ENCODE measurements at regions not wholly inside any gene's neighbourhood (a gene's known extent, or its start where the extent isn't known, plus 50 kb on each side); places are given as distances from the start of the nearest gene placed in this dataset.

GRCh38 chr5:163033656-163034055, 403.7 kb upstream of the CCNG1 start:
- H3K4me3 ChIP-seq (ENCODE audit: low read length in 3 of 3): no peak overlapping the region
- no peaks in the 10 kb centered on the region for H3K9me3 ChIP-seq (ENCODE audit: control insufficient read depth in 2 of 3, insufficient read depth in 1 of 3, low read length in 3 of 3)
- H3K9ac ChIP-seq (ENCODE audit: low read length in 3 of 3): no peak overlapping the region
- no peak for TF ChIP-seq CTCF (IDR thresholded peaks at IDR 0.05; ENCODE audit: borderline replicate concordance, extremely low read depth, insufficient read depth)
- DNase-seq (no peak), FAIRE-seq (no peak)
- intact Hi-C loops (cut with DNase I): no loop called here
- no peaks in the 10 kb centered on the region for H3K4me1 ChIP-seq (ENCODE audit: control insufficient read depth in 2 of 3, insufficient read depth in 2 of 3, low read depth in 1 of 3, low read length in 3 of 3)
- H3K36me3 ChIP-seq (ENCODE audit: control insufficient read depth in 2 of 3, insufficient read depth in 3 of 3, low read length in 3 of 3): no peaks in the 10 kb centered on the region
- no peak overlapping the region for H3K27ac ChIP-seq (ENCODE audit: low read depth in 2 of 2, low read length in 2 of 2)
- H3K27me3 ChIP-seq (ENCODE audit: control insufficient read depth, insufficient read depth, low read length): no peaks in the 10 kb centered on the region

GRCh38 chr5:163041254-163041653, 396.1 kb upstream of the CCNG1 start:
- H3K27me3 ChIP-seq (ENCODE audit: control insufficient read depth, insufficient read depth, low read length): no peaks in the 10 kb centered on the region

GRCh38 chr5:163079618-163080017, 357.8 kb upstream of the CCNG1 start:
- peaks cover 0 to 5% (median 0%) of the 10 kb centered on the region in 3 donors for H3K9me3 ChIP-seq (ENCODE audit: control insufficient read depth in 2 of 3, insufficient read depth in 1 of 3, low read length in 3 of 3)
- H3K36me3 ChIP-seq (ENCODE audit: control insufficient read depth in 2 of 3, insufficient read depth in 3 of 3, low read length in 3 of 3): no peaks in the 10 kb centered on the region
- FAIRE-seq: no peak
- no peaks in the 10 kb centered on the region for H3K4me1 ChIP-seq (ENCODE audit: control insufficient read depth in 2 of 3, insufficient read depth in 2 of 3, low read depth in 1 of 3, low read length in 3 of 3)
- no peak overlapping the region for H3K4me3 ChIP-seq (ENCODE audit: low read length in 3 of 3)
- DNase-seq: no peak
- H3K27me3 ChIP-seq (ENCODE audit: control insufficient read depth, insufficient read depth, low read length): no peaks in the 10 kb centered on the region
- no peak for TF ChIP-seq CTCF (IDR thresholded peaks at IDR 0.05; ENCODE audit: borderline replicate concordance, extremely low read depth, insufficient read depth)
- H3K9ac ChIP-seq (ENCODE audit: low read length in 3 of 3): no peak overlapping the region
- intact Hi-C loops (cut with DNase I): no loop called here
- no peak overlapping the region for H3K27ac ChIP-seq (ENCODE audit: low read depth in 2 of 2, low read length in 2 of 2)

More at GRCh38 chr5:163041254-163041653, 396.1 kb upstream of the CCNG1 start:
- intact Hi-C loops (cut with DNase I): no loop called here
- H3K27ac ChIP-seq (ENCODE audit: low read depth in 2 of 2, low read length in 2 of 2): no peak overlapping the region
- H3K9me3 ChIP-seq (ENCODE audit: control insufficient read depth in 2 of 3, insufficient read depth in 1 of 3, low read length in 3 of 3): peaks cover 0 to 2% (median 0%) of the 10 kb centered on the region in 3 donors
- no peak overlapping the region for H3K4me3 ChIP-seq (ENCODE audit: low read length in 3 of 3)
- no peaks in the 10 kb centered on the region for H3K4me1 ChIP-seq (ENCODE audit: control insufficient read depth in 2 of 3, insufficient read depth in 2 of 3, low read depth in 1 of 3, low read length in 3 of 3)
- FAIRE-seq (no peak), DNase-seq (no peak)
- TF ChIP-seq CTCF (IDR thresholded peaks at IDR 0.05; ENCODE audit: borderline replicate concordance, extremely low read depth, insufficient read depth): no peak
- no peaks in the 10 kb centered on the region for H3K36me3 ChIP-seq (ENCODE audit: control insufficient read depth in 2 of 3, insufficient read depth in 3 of 3, low read length in 3 of 3)
- no peak overlapping the region for H3K9ac ChIP-seq (ENCODE audit: low read length in 3 of 3)

- Histone ChIP-seq H3K4me3 (ENCODE audit: low read length in 3 of 3) (no peak overlapping the region), H3K27me3 (ENCODE audit: control insufficient read depth, insufficient read depth, low read length) (no peaks in the 10 kb centered on the region), H3K9me3 (ENCODE audit: control insufficient read depth in 2 of 3, insufficient read depth in 1 of 3, low read length in 3 of 3) (no peaks in the 10 kb centered on the region), H3K9ac (ENCODE audit: low read length in 3 of 3) (no peak overlapping the region), H3K36me3 (ENCODE audit: control insufficient read depth in 2 of 3, insufficient read depth in 3 of 3, low read length in 3 of 3) (no peaks in the 10 kb centered on the region), H3K4me1 (ENCODE audit: control insufficient read depth in 2 of 3, insufficient read depth in 2 of 3, low read depth in 1 of 3, low read length in 3 of 3) (no peaks in the 10 kb centered on the region), H3K27ac (ENCODE audit: low read depth in 2 of 2, low read length in 2 of 2) (no peak overlapping the region)
- no peak for FAIRE-seq
- no peak for DNase-seq
- intact Hi-C loops (cut with DNase I): no loop called here
- no peak for TF ChIP-seq CTCF (IDR thresholded peaks at IDR 0.05; ENCODE audit: borderline replicate concordance, extremely low read depth, insufficient read depth)
Observed at GRCh38 chr5:163089230-163089629, 348.2 kb upstream of the CCNG1 start.

Data from kidney (tissue), 13 donors.